ENCODE measurements at regions not wholly inside any gene's neighbourhood (a gene's known extent, or its start where the extent isn't known, plus 50 kb on each side); places are given as distances from the start of the nearest gene placed in this dataset.
"Not testable (repeated sequence)": the region's sequence is repeated elsewhere in the genome, so short reads cannot be mapped to it uniquely, and the experiment has no call there.

DNA sequence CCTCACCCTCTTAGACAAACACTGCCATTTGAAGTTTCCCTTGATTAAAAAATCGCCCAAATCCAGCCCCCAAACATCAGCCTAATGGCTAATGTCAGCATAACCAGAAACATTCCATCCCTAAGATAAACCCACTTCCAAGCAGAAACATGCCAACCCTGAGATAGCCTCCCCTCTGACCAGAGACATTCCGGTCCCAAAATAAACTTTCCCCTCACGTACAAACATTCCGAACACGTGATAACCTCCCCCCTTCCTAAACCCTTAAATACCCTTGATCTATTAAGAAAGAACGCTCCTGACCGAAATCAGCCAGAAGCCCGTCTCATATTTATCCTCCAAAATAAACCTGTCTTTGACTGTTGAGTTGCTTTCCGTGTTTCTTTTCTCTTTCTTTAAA lies 237.2 kb downstream of the ASMT start:
- Histone ChIP-seq H3K27ac (ENCODE audit: low read length) (no peak overlapping the region), H3K4me1 (ENCODE audit: control insufficient read depth, insufficient read depth, low read length) (no peaks in the 10 kb centered on the region), H3K4me3 (ENCODE audit: low read length) (no peak overlapping the region), H3K9me3 (ENCODE audit: control insufficient read depth, low read length) (no peaks in the 10 kb centered on the region), H3K27me3 (ENCODE audit: control insufficient read depth, insufficient read depth) (no peaks in the 10 kb centered on the region)
- intact Hi-C loops (cut with DNase I), result no loop called here
- no peak for DNase-seq
- ATAC-seq, result no peak
- WGBS, result 51% methylated on average over 9 of the region's 9 CpGs

DNA sequence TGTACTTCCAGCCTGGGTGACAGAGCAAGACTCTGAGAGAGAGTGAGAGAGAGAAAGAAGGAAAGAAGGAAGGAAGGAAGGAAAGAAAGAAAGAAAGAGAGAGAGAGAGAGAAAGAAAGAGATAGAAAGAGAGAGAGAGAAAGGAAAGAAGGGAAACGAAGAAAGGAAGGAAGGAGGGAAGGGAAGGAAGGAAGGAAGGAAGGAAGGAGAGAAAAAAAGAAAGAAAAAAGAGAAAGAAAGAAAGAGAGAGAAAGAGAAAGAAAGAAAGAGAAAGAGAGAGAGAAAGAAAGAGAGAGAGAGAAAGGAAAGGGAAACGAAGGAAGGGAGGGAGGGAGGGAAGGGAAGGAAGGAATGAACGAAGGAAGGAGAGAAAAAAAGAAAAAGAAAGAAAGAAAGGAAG lies 238.6 kb downstream of the ASMT start:
- DNase-seq (no peak), ATAC-seq (no peak)
- H3K27me3 ChIP-seq (ENCODE audit: control insufficient read depth, insufficient read depth), result no peaks in the 10 kb centered on the region
- 48% methylated on average over 3 of the region's 3 CpGs for WGBS
- no peaks in the 10 kb centered on the region for H3K4me1 ChIP-seq (ENCODE audit: control insufficient read depth, insufficient read depth, low read length)
- intact Hi-C loops (cut with DNase I), result no loop called here
- no peak overlapping the region for H3K4me3 ChIP-seq (ENCODE audit: low read length)
- no peaks in the 10 kb centered on the region for H3K9me3 ChIP-seq (ENCODE audit: control insufficient read depth, low read length)
- H3K27ac ChIP-seq (ENCODE audit: low read length), result no peak overlapping the region

- Histone ChIP-seq H3K4me3 (ENCODE audit: low read length) (no peak overlapping the region), H3K9me3 (ENCODE audit: control insufficient read depth, low read length) (no peaks in the 10 kb centered on the region), H3K27ac (ENCODE audit: low read length) (no peak overlapping the region), H3K4me1 (ENCODE audit: control insufficient read depth, insufficient read depth, low read length) (no peaks in the 10 kb centered on the region), H3K27me3 (ENCODE audit: control insufficient read depth, insufficient read depth) (no peaks in the 10 kb centered on the region)
- no peak for ATAC-seq
- intact Hi-C loops (cut with DNase I), result no loop called here
- no peak for DNase-seq
- WGBS, result 93% methylated on average over 3 of the region's 3 CpGs
Observed at GRCh38 chrX:1853916-1854315, 239.1 kb downstream of the ASMT start.

GRCh38 chrX:1854861-1855260 lies 240.0 kb downstream of the ASMT start:
- H3K27ac ChIP-seq (ENCODE audit: low read length); H3K27me3 ChIP-seq (ENCODE audit: control insufficient read depth, insufficient read depth); intact Hi-C loops (cut with DNase I); ATAC-seq; DNase-seq; H3K4me1 ChIP-seq (ENCODE audit: control insufficient read depth, insufficient read depth, low read length); H3K9me3 ChIP-seq (ENCODE audit: control insufficient read depth, low read length); H3K4me3 ChIP-seq (ENCODE audit: low read length): not testable (repeated sequence)
- WGBS, result 91% methylated on average over 10 of the region's 10 CpGs

GRCh38 chrX:1859266-1859665 lies 244.4 kb downstream of the ASMT start:
- H3K4me3 ChIP-seq (ENCODE audit: low read length); DNase-seq; H3K27ac ChIP-seq (ENCODE audit: low read length); H3K27me3 ChIP-seq (ENCODE audit: control insufficient read depth, insufficient read depth); H3K4me1 ChIP-seq (ENCODE audit: control insufficient read depth, insufficient read depth, low read length); intact Hi-C loops (cut with DNase I); ATAC-seq; H3K9me3 ChIP-seq (ENCODE audit: control insufficient read depth, low read length): not testable (repeated sequence)
- WGBS, result 91% methylated on average over 5 of the region's 5 CpGs

- ATAC-seq, result no peak
- Histone ChIP-seq H3K27me3 (ENCODE audit: control insufficient read depth, insufficient read depth) (no peaks in the 10 kb centered on the region), H3K4me1 (ENCODE audit: control insufficient read depth, insufficient read depth, low read length) (no peaks in the 10 kb centered on the region), H3K9me3 (ENCODE audit: control insufficient read depth, low read length) (no peaks in the 10 kb centered on the region), H3K4me3 (ENCODE audit: low read length) (no peak overlapping the region), H3K27ac (ENCODE audit: low read length) (no peak overlapping the region)
- 55% methylated on average over 18 of the region's 18 CpGs for WGBS
- intact Hi-C loops (cut with DNase I), result no loop called here
- DNase-seq, result no peak
Observed at GRCh38 chrX:1860936-1861594, 246.2 kb downstream of the ASMT start.

DNA sequence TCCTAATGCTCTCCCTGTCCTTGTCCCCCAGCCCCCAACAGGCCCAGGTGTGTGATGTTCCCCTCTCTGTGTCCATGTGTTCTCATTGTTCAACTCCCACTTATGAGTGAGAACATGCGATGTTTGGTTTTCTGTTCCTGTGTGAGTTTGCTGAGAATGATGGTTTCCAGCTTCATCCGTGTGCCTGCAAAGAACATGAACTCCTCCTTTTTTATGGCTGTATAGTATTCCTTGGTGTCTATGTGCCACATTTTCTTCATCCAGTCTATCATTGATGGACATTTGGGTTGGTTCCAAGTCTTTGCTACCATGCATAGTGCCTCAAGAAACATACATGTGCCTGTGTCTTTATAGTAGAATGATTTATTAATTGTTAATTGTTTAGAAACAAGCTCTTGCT lies 249.1 kb downstream of the ASMT start:
- H3K4me3 ChIP-seq (ENCODE audit: low read length); H3K4me1 ChIP-seq (ENCODE audit: control insufficient read depth, insufficient read depth, low read length); DNase-seq; ATAC-seq; H3K27ac ChIP-seq (ENCODE audit: low read length); H3K9me3 ChIP-seq (ENCODE audit: control insufficient read depth, low read length); H3K27me3 ChIP-seq (ENCODE audit: control insufficient read depth, insufficient read depth); intact Hi-C loops (cut with DNase I): not testable (repeated sequence)
- WGBS, result 98% methylated on average over 2 of the region's 2 CpGs

DNA sequence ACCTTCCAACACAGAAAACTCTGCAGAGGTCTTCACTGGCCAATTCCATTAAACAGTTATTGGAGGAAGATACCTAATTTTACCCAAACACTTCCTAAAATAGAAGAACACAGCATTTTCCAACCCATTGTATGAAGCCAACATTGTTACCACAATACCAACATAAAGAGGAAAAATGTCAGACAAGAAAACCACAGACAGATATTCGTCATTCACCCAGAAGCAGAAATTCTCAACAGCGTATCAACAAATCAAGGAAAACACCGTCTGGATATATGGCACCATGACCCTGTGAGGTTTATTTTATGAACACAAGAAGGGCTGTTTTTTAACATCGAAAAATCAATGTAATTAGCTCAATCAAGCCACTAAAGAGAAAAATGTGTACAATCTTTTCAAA lies 255.6 kb downstream of the ASMT start:
- no peak overlapping the region for H3K4me3 ChIP-seq (ENCODE audit: low read length)
- DNase-seq, result no peak
- intact Hi-C loops (cut with DNase I), result no loop called here
- H3K27me3 ChIP-seq (ENCODE audit: control insufficient read depth, insufficient read depth), result no peaks in the 10 kb centered on the region
- WGBS, result 60% methylated on average over 4 of the region's 4 CpGs
- no peak overlapping the region for H3K27ac ChIP-seq (ENCODE audit: low read length)
- H3K9me3 ChIP-seq (ENCODE audit: control insufficient read depth, low read length), result no peaks in the 10 kb centered on the region
- ATAC-seq, result no peak
- no peaks in the 10 kb centered on the region for H3K4me1 ChIP-seq (ENCODE audit: control insufficient read depth, insufficient read depth, low read length)

- no peak for DNase-seq
- intact Hi-C loops (cut with DNase I), result no loop called here
- no peak for ATAC-seq
- Histone ChIP-seq H3K4me3 (ENCODE audit: low read length) (no peak overlapping the region), H3K27me3 (ENCODE audit: control insufficient read depth, insufficient read depth) (no peaks in the 10 kb centered on the region), H3K27ac (ENCODE audit: low read length) (no peak overlapping the region), H3K4me1 (ENCODE audit: control insufficient read depth, insufficient read depth, low read length) (no peaks in the 10 kb centered on the region), H3K9me3 (ENCODE audit: control insufficient read depth, low read length) (no peaks in the 10 kb centered on the region)
- WGBS, result 96% methylated on average over 5 of the region's 5 CpGs
Observed at GRCh38 chrX:1871887-1872286, 257.0 kb downstream of the ASMT start.

GRCh38 chrX:1873671-1874070 lies 258.8 kb downstream of the ASMT start:
- WGBS, result 80% methylated on average over 1 of the region's 1 CpG
- Histone ChIP-seq H3K27me3 (ENCODE audit: control insufficient read depth, insufficient read depth) (no peaks in the 10 kb centered on the region), H3K4me1 (ENCODE audit: control insufficient read depth, insufficient read depth, low read length) (no peaks in the 10 kb centered on the region), H3K27ac (ENCODE audit: low read length) (no peak overlapping the region), H3K9me3 (ENCODE audit: control insufficient read depth, low read length) (no peaks in the 10 kb centered on the region), H3K4me3 (ENCODE audit: low read length) (no peak overlapping the region)
- intact Hi-C loops (cut with DNase I), result no loop called here
- ATAC-seq (no peak), DNase-seq (no peak)

DNA sequence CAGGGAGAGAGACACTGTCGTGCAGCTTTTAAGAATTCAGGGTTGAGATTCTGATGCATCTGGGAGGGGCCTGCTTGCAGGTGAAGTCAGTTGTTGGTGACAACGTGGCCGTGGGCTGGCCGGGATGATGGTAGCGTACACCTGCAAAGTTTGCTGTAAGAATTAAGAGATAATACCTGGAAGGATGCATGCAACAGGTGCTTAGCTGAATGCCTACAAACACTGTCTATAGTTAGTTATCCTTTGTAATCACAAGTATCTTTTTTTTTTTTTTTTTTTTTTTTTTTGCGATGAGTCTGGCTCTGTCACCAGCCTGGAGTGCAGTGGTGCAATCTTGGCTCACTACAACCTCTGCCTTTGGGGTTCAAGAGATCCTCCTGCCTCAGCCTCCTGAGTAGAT lies 259.6 kb downstream of the ASMT start:
- H3K4me1 ChIP-seq (ENCODE audit: control insufficient read depth, insufficient read depth, low read length), result no peaks in the 10 kb centered on the region
- H3K27me3 ChIP-seq (ENCODE audit: control insufficient read depth, insufficient read depth), result no peaks in the 10 kb centered on the region
- ATAC-seq (no peak), DNase-seq (no peak)
- intact Hi-C loops (cut with DNase I), result no loop called here
- WGBS, result 72% methylated on average over 6 of the region's 6 CpGs
- no peak overlapping the region for H3K27ac ChIP-seq (ENCODE audit: low read length)
- no peaks in the 10 kb centered on the region for H3K9me3 ChIP-seq (ENCODE audit: control insufficient read depth, low read length)
- H3K4me3 ChIP-seq (ENCODE audit: low read length), result no peak overlapping the region

DNA sequence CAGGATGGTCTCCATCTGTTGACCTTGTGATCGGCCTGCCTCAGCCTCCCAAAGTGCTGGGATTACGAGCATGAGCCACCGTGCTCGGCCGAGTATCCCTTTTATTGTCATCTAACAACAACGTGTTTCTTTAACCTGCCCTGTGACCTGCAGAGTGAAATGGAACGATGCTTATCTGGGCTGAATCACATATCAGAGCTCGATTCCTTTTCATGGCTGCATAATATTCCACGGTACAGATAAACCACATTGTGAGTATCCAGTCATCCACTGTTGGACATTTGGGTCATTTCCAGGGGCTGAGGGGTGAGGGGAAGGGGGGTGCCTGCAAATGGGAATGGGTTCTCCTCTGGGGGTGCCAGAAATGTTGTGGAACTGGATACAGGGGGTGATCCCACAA lies 260.0 kb downstream of the ASMT start:
- H3K4me1 ChIP-seq (ENCODE audit: control insufficient read depth, insufficient read depth, low read length), result no peaks in the 10 kb centered on the region

More for the DNA sequence above, 260.0 kb downstream of the ASMT start:
- ATAC-seq (no peak), DNase-seq (no peak)
- Histone ChIP-seq H3K4me3 (ENCODE audit: low read length) (no peak overlapping the region), H3K27me3 (ENCODE audit: control insufficient read depth, insufficient read depth) (no peaks in the 10 kb centered on the region), H3K9me3 (ENCODE audit: control insufficient read depth, low read length) (no peaks in the 10 kb centered on the region), H3K27ac (ENCODE audit: low read length) (no peak overlapping the region)
- WGBS, result 90% methylated on average over 9 of the region's 9 CpGs
- intact Hi-C loops (cut with DNase I), result no loop called here
